Limb (tissue), 2 donors: ENCODE measurements at regions not wholly inside any gene's neighbourhood (a gene's known extent, or its start where the extent isn't known, plus 50 kb on each side); places are given as distances from the start of the nearest gene placed in this dataset.

Source experiments
- DNase-seq, 2 donors: peaks; one replicate each; pipeline ENCODE4 v3.0.0-alpha.2; 2016; ENCODE audit errors: extremely low spot score in 2 of 2

DNA sequence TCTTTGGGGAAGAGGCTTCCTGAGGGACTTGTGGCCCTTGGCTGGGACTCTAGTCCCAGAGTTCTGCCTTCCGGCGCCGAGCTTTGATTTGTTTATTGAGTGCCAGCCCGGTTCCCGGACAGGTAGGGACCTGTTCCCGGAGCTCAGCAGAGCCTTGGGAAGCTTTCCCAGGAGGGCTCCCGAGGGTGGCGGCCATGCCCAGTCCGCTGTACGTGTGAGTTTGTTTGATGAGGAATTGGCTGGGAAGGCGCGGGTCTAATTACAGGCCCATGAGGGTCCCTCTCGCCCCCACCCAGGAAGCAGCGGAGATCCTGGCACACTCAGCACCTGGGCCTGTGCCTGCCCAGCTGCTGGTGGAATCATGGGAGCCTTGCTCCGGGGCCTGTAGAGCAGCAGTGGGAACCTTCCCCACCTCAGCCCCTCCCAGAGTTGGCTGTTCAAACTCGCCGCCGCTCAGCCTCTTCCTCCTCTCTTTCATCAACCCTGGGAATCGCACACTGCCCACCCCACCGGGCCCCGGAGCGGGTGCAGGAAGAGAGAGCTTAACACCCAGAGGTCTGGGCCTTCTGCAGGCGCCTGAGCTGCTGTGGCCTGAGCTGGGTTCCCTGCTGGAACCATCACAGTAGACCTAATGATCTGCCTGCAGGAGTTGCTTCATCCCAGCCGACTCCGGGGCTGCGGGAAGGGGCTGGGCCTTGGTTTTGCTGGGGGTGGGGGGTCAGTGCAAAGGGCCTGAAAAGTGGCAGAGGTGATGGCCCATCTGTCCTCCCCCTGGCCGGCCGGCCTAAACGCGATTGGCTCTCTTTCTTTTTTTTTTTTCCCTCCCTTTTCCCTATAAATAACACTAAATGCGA is 313.7 kb downstream of the SEC14L1 start:
- peak in 1 of 2 donors; percentile 34 for DNase-seq

DNA sequence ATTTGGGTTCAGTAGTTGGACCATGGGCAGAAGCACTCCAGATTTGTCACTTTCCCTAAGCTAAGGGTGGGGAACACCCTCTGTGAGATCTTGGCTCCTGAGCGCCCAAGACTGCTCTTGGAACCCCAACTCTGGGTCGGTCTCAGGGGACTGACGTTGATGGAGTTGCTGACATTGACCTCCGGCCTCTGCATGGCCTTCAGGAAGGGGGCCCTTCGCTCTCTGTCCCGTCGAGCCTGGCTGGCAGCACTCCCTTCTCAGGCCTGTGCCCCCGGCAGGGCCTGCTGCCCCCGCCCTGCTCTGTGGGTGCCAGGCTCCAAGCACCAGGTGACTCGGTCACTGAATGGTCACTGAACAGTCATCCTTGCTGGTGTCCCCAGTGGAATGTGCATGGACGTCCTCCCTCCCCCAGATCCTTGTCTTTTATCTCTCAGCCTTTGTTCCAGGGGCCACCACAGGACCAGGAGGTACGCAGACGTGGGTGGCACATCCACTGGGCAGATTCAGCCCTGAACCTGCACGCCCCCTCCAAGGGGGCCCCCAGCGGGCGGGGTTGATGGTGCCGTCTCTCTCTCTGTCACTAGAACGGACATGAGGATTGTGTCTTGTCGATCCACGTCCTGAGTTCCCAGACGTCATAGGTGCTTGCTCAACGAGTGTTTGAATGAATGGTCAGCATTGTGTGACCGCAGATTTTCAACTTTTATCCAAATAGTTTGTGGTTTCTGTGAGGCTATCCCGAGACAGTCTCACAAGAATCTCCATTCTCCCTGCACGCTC is 314.5 kb downstream of the SEC14L1 start:
- DNase-seq, result no peak

DNA sequence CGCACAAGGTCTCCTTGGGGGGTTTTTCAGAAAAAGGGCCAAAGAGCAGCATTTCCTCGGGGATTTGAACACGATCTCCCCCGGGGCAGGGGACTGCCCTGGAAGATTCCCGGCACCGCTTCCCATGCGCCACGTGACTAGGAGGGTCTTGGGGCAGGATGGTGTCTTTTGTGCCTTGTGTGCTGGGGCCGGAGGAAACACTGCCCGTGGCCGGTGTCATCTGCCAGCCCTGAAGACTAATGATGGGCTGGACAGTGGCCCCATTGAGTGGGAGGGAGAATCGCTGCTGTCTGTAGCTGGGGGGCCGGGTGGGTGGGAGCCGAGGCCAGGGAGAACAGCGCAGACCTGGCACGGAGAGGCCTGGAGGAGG is 315.1 kb downstream of the SEC14L1 start:
- DNase-seq, result peak in 1 of 2 donors; percentile 37

DNA sequence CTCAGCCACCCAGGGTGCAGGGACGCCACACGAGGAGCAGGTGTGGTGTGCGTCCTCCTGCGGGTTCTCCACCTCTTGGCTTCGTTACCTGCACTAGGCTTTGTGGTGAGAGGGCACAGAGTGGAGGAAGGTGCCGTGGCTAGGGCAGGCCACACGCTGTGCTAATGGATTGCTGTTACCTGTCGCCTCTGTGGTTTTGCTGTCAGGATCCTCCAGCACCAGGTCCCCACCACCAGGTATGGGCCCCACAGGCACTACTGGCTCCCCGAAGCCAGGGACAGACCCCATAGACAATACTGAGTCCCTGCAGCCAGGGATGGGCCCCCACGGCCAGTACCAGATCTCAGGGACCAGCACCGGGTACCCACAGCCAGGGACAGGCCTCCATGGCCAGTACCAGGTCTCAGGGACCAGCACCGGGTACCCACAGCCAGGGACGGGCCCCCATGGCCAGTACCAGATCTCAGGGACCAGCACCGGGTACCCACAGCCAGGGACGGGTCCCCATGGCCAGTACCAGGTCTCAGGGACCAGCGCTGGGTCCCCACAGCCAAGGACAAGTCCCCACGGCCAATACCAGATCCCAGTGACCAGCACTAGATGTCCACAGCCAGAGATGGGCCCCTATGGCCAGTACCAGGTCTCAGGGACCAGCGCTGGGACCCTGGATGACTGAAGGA is 315.6 kb downstream of the SEC14L1 start:
- DNase-seq, result no peak

DNA sequence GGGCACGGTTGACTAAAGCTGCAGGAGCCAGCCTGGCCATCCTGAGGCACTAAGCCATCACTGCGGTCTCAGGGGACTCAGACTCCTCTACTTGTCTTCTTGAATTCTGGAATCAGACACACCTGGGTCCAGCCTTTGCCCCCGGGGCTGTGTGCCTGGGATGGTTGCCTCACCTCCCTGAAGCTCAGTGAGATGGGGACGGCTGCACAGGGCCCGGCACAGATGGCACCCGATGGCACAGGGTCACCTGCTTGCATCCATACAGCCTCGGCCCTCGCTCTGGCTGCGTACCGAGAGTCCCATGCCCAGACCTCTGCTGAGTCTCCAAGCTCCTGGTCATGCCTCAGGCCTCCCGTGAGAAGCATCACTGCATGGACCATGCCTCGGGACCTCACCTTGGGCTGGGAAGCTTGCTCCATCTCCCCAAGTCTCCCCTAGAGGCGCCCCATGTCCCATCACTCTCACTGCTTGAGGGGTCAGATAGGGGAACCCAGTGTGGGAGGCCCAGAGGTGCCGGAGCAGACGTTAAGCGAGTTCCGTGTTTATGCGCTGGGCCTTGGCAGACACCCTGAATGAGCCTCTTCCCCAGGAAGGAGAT is 316.3 kb downstream of the SEC14L1 start:
- no peak for DNase-seq

DNA sequence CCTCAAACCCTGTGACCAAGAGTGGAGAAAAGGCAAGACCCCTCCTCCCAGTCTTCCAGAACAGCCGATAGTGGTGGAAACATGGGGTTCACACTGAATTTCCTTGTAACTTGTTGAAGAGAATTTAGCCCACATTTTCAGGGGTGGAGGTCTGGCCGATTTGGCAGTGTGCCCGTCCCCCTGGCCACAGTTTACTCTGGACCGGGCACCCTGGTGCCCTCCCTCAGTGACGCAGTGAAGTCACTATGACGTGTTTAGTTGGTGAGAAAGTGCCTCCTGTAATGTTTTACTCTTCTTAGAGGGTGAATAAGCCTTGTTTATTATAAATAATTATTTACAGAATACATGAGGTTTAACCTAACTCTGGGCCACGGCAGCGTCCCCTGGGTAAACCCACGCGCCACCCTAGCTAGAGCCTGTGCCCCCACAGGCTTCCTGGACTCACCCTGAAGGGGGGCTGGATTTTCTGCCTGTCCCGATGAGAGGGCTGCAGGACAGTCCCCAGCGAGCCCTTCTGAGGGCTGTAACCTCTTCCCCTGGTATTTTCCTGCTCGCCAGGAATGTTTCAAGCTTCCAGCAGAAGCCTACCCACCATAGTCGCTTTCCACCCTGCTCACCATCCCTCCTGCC is 316.9 kb downstream of the SEC14L1 start:
- DNase-seq, result no peak

DNA sequence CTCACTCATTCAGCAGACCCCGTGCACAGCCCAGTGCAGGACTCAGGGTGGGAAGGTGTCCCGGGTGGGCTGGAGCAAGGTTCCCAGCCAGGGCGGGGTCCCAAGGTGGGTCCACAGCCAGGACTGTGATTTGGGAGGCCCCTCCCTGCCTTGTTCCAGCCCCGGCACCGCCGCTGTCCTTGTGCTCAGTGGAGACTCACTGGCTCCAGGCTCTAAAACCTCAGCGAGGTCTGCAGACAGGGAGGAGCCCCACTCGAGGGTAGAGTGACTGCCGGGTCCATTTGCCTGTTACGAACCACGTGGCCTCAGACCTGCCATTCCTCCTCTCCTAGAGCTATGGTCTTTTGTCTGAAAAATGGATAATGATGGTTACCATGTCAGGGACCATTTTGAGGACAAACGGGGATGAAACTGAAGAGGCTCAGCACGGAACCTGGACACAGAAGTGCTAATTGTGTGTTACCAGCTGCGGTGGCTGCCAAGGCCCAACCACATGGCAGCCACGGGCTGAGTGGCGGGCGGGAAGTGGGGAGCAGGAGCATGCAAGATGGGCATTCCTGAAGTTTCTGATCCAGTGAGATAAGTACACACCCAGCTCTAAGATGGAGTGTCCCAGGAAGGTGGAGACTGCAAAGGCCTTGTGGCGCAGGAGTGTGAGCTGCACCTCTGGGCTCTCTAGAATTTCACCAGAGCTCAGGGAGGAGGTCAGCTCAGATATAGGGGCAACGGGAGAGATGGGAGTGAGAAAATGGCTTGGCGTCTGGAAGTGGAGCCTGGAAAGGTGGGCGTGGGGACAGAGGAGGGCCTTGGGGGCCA is 317.6 kb downstream of the SEC14L1 start:
- no peak for DNase-seq

DNA sequence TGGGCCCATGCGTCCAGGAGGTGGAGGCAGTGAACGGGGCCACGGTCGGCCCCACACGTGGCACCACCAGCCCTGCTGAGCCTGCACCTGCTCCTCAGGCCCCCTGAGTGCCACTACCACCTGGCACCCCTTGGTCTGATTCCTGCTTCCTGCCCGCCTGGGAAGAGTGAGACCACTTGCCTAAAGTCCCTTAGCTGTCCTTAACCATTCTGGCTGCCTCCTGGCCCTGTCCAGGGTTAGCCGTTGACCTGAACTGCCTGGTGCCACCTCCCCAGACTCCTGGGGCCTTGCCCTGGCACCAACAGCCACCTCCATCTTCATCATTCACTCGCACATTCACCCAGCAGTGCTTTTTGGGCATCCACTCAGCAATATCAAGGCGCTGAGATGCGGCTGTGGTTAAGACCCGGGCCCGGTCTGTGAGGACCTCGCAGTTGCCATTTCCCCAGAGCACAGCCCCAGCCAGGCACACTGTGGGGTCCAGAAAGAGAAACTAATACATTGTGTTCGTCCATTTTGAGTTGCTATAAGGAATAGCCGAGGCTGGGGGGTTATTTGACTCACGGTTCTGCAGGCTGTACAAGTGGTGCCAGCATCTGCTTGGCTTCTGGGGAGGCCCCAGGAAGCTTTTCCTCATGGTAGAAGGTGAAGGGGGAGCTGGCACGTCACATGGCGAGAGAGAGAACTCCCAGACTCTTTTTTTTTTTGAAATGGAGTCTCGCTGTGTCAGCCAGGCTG is 318.4 kb downstream of the SEC14L1 start:
- DNase-seq, result no peak

DNA sequence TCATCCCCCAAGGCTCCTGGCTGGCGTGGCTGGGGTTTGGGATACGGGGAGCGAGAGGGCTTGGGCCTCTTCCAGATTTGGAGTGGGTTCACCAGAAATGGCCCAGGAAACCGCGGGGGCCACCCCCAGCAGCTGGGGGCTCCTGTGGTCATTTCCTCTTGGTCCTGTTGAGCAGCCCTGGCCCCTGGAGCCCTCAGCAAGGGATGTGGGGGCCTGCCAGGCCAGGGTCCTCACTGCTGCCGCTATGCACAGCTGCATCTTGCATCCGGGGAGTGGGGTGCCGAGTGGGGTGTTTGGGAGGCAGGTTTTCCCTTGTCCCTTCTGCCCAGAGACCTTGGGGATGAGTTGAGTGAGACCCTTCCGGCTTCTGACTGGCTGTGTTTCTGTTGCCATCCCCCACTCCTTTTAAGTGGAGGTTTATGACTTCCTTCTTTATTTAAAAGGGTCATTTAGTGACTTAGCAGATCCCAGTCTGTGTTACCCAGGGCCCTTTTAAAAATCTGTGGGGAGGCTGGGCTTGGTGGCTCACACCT is 319.8 kb downstream of the SEC14L1 start:
- DNase-seq, result no peak

DNA sequence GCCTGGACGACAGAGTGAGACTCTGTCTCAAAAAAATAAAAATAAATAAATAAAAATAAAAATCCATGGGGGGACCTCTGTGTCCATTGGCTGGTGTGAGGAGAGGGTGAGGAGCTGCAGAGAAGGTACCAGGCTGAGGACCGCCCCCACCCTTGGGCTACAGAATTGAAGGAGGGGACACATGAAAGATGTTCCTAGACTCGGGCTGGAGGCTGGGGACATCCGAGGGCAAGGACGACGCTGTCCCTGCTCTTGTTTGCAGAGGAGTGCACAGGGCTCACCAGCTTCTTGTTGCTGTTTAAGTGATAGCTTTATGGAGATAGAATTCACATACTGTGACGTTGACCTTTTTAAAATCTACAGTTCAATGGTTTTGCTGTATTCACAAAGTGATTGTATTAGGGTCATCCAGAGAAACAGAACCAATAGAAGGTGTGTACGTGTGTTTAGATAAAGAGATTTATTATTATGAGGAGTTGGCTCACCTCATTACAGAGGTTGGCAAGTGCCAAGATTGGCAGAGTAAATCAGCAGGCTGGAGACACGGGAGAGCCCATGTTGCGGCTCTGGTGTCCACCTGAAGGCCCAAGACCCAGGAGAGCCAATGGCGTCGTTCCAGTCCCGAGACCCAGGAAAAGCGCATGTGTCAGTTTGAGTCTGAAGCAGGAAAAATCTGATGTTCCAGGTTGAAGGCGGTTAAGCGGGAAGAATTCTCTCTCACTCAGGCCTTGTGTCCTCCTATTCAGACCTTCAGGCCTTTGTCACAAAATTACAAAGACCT is 320.7 kb downstream of the SEC14L1 start:
- no peak for DNase-seq

DNA sequence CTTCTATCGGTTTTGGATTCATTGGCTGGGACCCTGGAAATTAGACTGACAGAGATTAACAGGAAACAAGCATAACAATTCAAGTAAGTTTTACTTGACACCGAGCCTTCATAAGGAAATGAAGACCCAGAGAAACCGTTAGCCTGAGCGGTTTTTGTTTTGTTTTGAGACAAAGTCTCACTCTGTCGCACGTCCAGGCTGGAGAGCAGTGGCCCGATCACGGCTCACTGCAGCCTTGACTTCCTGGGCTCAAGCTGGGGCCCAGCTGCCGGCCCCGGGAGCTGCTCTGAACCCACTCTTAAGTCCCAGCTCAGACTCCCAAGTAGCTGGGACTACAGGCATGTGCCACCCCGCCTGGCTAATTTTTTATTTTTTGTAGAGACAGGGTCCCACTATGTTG is 321.3 kb downstream of the SEC14L1 start:
- DNase-seq, result no peak

DNA sequence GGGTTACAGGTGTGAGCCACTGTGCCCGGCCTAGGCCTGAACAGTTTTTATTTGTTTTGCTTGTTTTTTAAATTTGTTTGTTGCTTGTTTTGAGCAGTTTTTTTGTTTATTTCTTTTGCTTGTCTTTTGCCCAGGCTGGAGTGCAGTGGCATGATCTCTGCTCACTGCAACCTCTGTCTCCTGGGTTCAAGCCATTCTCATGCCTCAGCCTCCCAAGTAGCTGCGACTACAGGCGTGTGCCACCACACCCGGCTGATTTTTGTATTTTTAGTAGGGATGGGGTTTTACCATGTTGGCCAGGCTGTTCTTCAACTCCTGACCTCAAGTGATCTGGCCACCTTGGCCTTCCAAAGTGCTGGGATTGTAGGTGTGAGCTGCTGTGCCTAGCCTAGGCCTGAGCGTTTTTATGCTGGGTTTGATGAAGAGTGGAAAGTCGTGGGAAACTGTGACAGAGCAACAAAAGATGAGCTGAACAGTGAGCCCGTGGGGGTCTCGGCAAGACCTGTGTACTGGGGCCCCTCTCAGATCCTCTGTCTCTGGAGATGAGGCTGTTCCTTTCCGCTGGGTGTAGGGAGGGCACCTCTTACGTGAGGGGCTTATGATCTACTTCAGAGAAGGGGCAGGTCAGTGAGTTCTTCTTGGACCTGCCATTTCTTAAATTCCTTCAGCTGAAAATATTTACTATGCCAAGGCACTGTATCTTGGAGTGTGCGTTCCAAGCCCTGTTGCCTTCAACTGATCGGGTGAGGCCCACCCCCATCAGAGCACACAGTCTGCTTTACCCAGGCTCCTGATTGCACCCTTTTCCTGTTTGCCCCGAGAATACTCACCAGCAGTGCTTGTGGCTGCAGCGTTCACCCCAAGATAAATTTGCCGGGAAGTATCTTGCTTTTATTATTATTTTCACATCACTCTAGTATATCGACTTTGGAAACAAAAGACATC is 322.1 kb downstream of the SEC14L1 start:
- DNase-seq, result no peak

DNA sequence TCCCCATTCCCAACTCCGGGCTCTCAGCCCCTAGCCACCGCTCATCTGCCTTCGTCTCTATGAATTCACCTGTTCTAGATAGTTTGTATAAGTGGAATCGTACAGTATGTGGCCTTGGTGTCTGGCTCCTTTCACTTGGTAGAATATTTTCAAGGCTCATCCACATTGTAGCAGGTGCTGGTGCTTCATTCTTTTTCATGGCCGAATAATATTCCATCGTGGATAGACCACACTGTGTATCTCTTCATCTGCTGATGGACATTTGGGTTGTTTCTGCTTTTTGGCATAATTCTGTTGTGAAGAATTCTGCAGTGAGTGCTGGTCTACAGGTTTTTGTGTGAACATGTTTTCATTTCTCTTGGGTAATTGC is 324.2 kb downstream of the SEC14L1 start:
- no peak for DNase-seq

DNA sequence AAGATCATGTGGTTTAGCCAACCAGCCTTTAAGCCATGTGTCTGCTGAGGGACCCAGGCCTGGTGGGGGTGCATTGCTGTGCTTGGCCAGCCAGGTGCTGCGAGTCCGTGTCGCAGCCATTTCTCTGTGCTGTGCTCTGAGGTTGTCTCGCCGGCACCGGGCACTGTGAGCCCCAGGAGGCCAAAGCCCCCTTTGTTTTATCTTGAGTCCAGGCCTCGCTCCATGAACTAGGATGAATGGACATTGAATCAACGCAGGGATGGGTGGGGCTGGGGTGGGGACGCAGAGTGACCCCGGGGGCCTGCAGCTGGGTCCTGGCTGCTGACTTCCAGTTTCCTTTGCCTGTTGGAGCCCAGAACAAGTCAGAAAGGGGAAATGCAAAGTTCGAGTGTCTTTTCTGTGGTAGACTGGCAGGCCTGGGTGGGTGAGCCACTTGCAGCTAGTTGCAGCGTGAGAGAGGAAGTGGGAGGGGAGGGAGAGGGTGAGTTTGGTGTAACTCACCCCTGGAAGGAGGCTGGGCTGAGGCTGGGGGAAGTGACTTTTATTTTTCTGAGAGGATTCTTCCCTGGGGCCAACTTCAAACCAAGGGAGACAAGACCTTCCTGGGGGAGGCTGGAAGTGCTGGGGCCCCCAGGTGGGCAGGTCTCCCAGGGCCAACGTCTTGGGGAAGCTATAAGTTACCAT is 324.7 kb downstream of the SEC14L1 start:
- DNase-seq, result no peak

DNA sequence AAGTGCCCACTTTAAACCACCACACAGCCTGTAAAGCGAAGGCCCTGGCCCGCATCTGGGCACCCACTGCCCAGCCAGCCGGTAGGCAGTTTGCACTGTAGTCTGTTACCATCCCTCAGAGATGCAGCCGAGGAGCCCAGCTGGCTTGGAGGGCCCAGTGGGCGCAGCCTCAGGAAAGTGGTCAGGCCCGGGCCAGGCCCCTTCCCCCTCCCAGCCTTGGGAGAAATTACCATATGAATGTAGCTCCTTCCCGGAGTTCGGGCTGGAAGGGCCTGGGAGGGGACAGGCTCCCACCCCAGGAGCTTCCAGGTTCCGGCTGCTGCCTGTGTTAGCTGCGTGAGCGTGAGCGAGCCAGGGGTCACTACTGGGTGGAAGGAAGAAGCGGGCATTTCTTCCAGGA is 325.4 kb downstream of the SEC14L1 start:
- peak in 1 of 2 donors; percentile 61 for DNase-seq

DNA sequence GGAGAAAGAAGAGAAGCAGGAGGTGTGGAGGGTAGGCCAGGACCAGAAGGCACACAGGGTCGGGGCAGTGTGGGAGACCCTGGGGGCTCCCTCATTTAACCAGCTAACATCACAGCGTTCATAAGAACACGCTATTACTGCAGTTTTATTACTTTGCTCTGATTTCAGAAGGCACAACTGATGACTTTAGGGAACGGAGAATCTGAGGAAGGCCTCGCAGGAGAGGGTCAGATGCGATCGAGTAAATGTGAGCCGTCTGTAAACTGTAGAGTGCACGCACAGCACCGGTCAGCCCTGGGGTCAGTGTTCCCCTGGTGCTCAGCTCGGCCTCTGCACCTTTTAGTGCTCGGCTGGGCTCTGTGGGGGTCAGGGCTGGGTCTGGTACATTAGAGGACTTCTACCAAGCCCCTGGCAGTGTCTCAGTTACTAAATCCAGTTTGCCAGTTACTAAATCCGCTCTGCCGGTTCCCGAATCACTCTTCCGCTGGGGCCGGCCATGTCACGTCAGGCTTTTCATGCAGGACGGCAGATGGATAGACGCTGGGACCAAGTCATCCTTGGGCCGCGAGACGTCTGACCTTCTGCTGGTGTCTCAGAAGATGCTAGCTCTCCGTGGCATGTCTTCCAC is 325.9 kb downstream of the SEC14L1 start:
- peak in 1 of 2 donors; percentile 35 for DNase-seq

DNA sequence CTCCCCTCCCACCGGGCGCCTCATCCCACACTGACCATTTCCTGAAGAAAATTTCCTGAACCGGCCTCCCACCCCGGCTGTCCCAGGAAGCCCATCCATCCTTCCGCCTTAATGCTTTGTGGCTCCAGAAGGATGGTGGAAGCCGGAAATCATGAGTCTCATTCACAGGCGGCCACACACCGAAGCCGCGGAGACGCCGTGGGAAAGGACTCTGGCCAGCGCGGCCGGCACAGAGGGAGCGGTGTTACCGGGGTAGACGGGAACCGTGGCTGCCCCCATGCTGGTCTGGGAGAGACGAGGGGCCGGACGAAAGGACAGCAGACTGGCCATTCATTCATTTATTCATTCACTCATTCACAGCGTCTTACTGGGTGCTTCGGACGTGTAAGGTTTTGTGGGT is 326.8 kb downstream of the SEC14L1 start:
- DNase-seq, result no peak
